Fibroblast of lung (primary cell): ENCODE measurements at regions not wholly inside any gene's neighbourhood (a gene's known extent, or its start where the extent isn't known, plus 50 kb on each side); places are given as distances from the start of the nearest gene placed in this dataset.

Source experiments
- DNase-seq, 2 donors: peaks; one replicate each; pipeline versions ENCODE4 v3.0.0 to v3.0.0-alpha.2; 2010; ENCODE audit warnings: low read depth in 2 of 2
- H2AFZ ChIP-seq: 2 replicates; pipeline ENCODE4 v1.5.1; 2012; ENCODE audit warnings: low read length, control low read depth, inconsistent platforms
- H3K27ac ChIP-seq: 2 replicates; pipeline ENCODE4 v1.5.1; 2011; ENCODE audit warnings: low read length, control low read depth; ENCODE audit not compliant: insufficient read depth
- H3K27me3 ChIP-seq: 2 replicates; pipeline ENCODE4 v1.5.1; 2011; ENCODE audit warnings: mild to moderate bottlenecking, low read length; ENCODE audit not compliant: control insufficient read depth, insufficient read depth
- H3K36me3 ChIP-seq: 2 replicates; pipeline ENCODE4 v1.5.1; 2011; ENCODE audit warnings: low read length; ENCODE audit not compliant: control insufficient read depth, insufficient read depth
- H3K4me1 ChIP-seq: 2 replicates; pipeline ENCODE4 v1.5.1; 2011; ENCODE audit warnings: low read length; ENCODE audit not compliant: control insufficient read depth, insufficient read depth; ENCODE audit errors: extremely low read depth
- H3K4me2 ChIP-seq: 2 replicates; pipeline ENCODE4 v1.5.1; 2011; ENCODE audit warnings: low read length, control low read depth; ENCODE audit not compliant: insufficient read depth; ENCODE audit errors: extremely low read depth
- H3K4me3 ChIP-seq, 4 experiments: fragments of 200-600 bp in 1 of 4; sonication (generic) in 1 of 4; replicated peaks in 1 of 4; 2 replicates each; pipeline ENCODE4 v1.5.1; 2011 to 2016; ENCODE audit warnings: low read length in 4 of 4, low read depth in 3 of 4, mild to moderate bottlenecking in 3 of 4, control low read depth in 2 of 4, inconsistent platforms in 1 of 4, mixed read lengths in 1 of 4; ENCODE audit not compliant: insufficient read depth in 1 of 4; ENCODE audit errors: control extremely low read depth in 1 of 4
- H3K79me2 ChIP-seq: 2 replicates; pipeline ENCODE4 v1.5.1; 2012; ENCODE audit warnings: mild to moderate bottlenecking, low read length, inconsistent platforms; ENCODE audit not compliant: control insufficient read depth, insufficient read depth
- H3K9ac ChIP-seq: 2 replicates; pipeline ENCODE4 v1.5.1; 2011; ENCODE audit warnings: mild to moderate bottlenecking, low read length, control low read depth; ENCODE audit not compliant: insufficient read depth
- H3K9me3 ChIP-seq: 2 replicates; pipeline ENCODE4 v1.5.1; 2012; ENCODE audit warnings: low read depth, low read length; ENCODE audit not compliant: control insufficient read depth, insufficient read depth
- H4K20me1 ChIP-seq: 2 replicates; pipeline ENCODE4 v1.5.1; 2011; ENCODE audit warnings: low read length; ENCODE audit not compliant: control insufficient read depth, insufficient read depth; ENCODE audit errors: extremely low read depth
- EZH2 ChIP-seq: IDR thresholded peaks from 2 replicates; pipeline ENCODE4 v1.5.1; 2012; ENCODE audit warnings: low read length, control low read depth, mild to moderate bottlenecking; ENCODE audit errors: missing control alignments
- TF ChIP-seq, protein P1 (sequence below), 2 donors: IDR thresholded peaks in 1 of 2; conservative IDR thresholded peaks in 1 of 2; 1 replicate in 1 of 2; 2 replicates in 1 of 2; pipeline ENCODE4 v1.5.1; 2011 to 2012; ENCODE audit warnings: low read length in 2 of 2, control low read depth in 1 of 2, inconsistent platforms in 1 of 2, low read depth in 1 of 2, mild to moderate bottlenecking in 1 of 2

DNA sequence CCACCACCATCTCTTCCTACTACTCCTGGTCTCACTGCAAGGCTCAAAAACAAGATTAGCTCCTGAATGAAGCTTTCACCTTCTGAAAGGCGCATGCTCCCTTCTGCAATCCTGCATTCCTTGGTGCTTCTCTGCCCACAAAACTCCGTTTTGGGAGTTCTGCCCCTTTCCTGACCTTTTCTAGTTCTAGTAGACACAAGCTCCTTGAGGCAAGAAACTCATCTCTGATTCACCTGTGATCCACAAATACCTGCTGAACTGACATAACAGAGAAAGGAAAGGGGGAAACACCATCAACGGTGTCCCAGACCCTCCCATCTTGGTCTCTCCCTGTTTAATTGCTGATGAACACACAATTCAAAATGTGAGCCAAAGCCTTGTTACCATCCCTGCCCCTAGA is 64.0 kb upstream of the EGR2 start:
- no peak for DNase-seq
- Histone ChIP-seq H3K9me3 (no peaks in the 10 kb centered on the region), H2AFZ (no peak overlapping the region), H3K4me1 (no peaks in the 10 kb centered on the region), H3K27ac (no peak overlapping the region), H3K4me3 (no peak overlapping the region), H3K27me3 (peaks cover 2% of the 10 kb centered on the region), H3K9ac (no peak overlapping the region), H3K79me2 (no peaks in the 10 kb centered on the region), H3K36me3 (no peaks in the 10 kb centered on the region), H3K4me2 (no peak overlapping the region), H4K20me1 (no peaks in the 10 kb centered on the region)
- TF ChIP-seq, protein P1, sequence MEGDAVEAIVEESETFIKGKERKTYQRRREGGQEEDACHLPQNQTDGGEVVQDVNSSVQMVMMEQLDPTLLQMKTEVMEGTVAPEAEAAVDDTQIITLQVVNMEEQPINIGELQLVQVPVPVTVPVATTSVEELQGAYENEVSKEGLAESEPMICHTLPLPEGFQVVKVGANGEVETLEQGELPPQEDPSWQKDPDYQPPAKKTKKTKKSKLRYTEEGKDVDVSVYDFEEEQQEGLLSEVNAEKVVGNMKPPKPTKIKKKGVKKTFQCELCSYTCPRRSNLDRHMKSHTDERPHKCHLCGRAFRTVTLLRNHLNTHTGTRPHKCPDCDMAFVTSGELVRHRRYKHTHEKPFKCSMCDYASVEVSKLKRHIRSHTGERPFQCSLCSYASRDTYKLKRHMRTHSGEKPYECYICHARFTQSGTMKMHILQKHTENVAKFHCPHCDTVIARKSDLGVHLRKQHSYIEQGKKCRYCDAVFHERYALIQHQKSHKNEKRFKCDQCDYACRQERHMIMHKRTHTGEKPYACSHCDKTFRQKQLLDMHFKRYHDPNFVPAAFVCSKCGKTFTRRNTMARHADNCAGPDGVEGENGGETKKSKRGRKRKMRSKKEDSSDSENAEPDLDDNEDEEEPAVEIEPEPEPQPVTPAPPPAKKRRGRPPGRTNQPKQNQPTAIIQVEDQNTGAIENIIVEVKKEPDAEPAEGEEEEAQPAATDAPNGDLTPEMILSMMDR (conservative IDR thresholded peaks at IDR 0.05 in 1 of 2, IDR thresholded peaks at IDR 0.05 in 1 of 2; ENCODE audit: low read depth in 1 of 2, low read length in 2 of 2), result no peak
- TF ChIP-seq EZH2, result no peak

- Histone ChIP-seq H4K20me1 (no peaks in the 10 kb centered on the region), H3K9ac (no peak overlapping the region), H3K4me2 (no peak overlapping the region), H3K27me3 (no peaks in the 10 kb centered on the region), H3K36me3 (no peaks in the 10 kb centered on the region), H3K27ac (no peak overlapping the region), H3K79me2 (no peaks in the 10 kb centered on the region), H3K4me1 (no peaks in the 10 kb centered on the region), H2AFZ (no peak overlapping the region), H3K9me3 (no peaks in the 10 kb centered on the region), H3K4me3 (no peak overlapping the region)
- no peak for DNase-seq
- no peak for TF ChIP-seq EZH2
- TF ChIP-seq, protein P1 (conservative IDR thresholded peaks at IDR 0.05 in 1 of 2, IDR thresholded peaks at IDR 0.05 in 1 of 2; ENCODE audit: low read depth in 1 of 2, low read length in 2 of 2), result no peak
Measured at GRCh38 chr10:62873866-62874265, 57.7 kb upstream of the EGR2 start.

DNA sequence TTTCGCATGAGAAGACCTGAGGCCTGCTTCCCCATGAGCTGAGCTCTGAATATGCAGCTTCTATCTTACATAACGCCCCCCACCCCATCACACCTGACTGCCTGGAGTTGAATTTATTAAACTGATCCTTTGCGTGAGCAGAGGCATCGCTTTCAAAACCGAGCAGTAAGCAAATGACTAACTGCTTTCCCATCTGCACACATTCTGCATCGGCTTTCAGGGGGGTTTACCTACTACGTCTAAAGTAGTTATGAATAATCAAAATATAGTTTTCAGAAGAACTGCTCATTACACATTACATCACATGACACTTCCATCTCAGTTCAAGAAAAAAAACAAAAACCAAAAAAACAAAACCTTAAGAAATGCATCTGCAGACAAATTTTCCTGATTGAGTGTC is 54.7 kb upstream of the EGR2 start:
- Histone ChIP-seq H3K79me2 (no peaks in the 10 kb centered on the region), H3K27me3 (no peaks in the 10 kb centered on the region)
- no peak for TF ChIP-seq EZH2
- TF ChIP-seq, protein P1 (conservative IDR thresholded peaks at IDR 0.05 in 1 of 2, IDR thresholded peaks at IDR 0.05 in 1 of 2; ENCODE audit: low read depth in 1 of 2, low read length in 2 of 2), result no peak

More for the DNA sequence above, 54.7 kb upstream of the EGR2 start:
- H3K4me3 ChIP-seq, result no peak overlapping the region
- H3K4me2 ChIP-seq, result no peak overlapping the region
- no peaks in the 10 kb centered on the region for H3K36me3 ChIP-seq
- no peak overlapping the region for H3K9ac ChIP-seq
- no peak overlapping the region for H3K27ac ChIP-seq
- no peaks in the 10 kb centered on the region for H3K9me3 ChIP-seq
- H3K4me1 ChIP-seq, result no peaks in the 10 kb centered on the region
- no peaks in the 10 kb centered on the region for H4K20me1 ChIP-seq
- no peak for DNase-seq
- no peak overlapping the region for H2AFZ ChIP-seq
